AG10803 (cell line): ENCODE measurements at regions not wholly inside any gene's neighbourhood (a gene's known extent, or its start where the extent isn't known, plus 50 kb on each side); places are given as distances from the start of the nearest gene placed in this dataset.
"Not testable (repeated sequence)": the region's sequence is repeated elsewhere in the genome, so short reads cannot be mapped to it uniquely, and the experiment has no call there.

Source experiments
- DNase-seq: peaks from one replicate; pipeline ENCODE4 v3.0.0; 2010; ENCODE audit warnings: low read depth
- H3K4me3 ChIP-seq: 2 replicates; pipeline ENCODE4 v1.5.1; 2011; ENCODE audit warnings: mild to moderate bottlenecking, low read length, control low read depth
- TF ChIP-seq, protein P1 (sequence below): conservative IDR thresholded peaks from 2 replicates; pipeline ENCODE4 v1.5.1; 2011; ENCODE audit warnings: mild to moderate bottlenecking, low read length, control low read depth, inconsistent platforms

DNA sequence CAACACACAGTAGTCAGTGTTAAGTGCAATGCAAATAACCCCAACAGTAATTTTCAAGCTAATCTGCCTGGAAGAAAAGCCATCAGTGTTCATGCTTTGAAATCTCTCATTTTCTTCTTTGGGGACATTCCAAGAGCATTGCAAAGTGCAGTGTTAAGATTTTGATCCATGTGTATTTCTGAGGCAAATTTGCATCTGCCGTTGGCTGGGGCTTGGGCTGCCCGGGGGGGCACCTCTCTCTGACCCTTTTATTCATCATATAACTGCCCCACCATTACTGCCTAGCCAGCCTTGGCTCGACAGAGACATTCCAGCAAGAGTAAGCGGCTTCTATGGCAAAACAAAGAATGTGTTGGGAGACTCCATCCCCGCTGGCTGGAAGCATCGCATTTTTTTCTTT lies 483.5 kb downstream of the BRD1 start:
- DNase-seq, result no peak
- H3K4me3 ChIP-seq, result no peak overlapping the region
- TF ChIP-seq, protein P1, sequence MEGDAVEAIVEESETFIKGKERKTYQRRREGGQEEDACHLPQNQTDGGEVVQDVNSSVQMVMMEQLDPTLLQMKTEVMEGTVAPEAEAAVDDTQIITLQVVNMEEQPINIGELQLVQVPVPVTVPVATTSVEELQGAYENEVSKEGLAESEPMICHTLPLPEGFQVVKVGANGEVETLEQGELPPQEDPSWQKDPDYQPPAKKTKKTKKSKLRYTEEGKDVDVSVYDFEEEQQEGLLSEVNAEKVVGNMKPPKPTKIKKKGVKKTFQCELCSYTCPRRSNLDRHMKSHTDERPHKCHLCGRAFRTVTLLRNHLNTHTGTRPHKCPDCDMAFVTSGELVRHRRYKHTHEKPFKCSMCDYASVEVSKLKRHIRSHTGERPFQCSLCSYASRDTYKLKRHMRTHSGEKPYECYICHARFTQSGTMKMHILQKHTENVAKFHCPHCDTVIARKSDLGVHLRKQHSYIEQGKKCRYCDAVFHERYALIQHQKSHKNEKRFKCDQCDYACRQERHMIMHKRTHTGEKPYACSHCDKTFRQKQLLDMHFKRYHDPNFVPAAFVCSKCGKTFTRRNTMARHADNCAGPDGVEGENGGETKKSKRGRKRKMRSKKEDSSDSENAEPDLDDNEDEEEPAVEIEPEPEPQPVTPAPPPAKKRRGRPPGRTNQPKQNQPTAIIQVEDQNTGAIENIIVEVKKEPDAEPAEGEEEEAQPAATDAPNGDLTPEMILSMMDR, result no peak

DNA sequence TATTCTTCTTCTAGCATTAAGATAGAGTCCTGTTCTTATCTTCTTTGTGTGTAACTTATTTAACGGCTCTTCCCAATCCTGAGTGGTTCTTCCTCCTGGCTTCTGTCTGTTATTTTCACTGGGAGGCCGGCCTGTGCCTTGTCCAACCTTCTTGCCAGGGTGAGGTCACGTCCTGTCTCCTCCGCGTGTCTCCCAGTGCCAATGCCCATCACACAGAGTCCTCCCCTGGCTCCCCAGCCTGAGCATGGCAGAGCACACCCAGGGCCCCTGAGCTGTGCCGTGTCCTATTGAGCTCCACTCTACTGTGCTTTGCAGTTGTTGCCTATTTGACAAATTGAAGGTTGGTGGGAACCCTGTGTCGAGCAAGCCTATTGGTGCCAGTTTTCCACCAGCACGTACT lies 487.3 kb downstream of the BRD1 start:
- H3K4me3 ChIP-seq, result no peak overlapping the region
- DNase-seq, result no peak
- TF ChIP-seq, protein P1, result no peak

DNA sequence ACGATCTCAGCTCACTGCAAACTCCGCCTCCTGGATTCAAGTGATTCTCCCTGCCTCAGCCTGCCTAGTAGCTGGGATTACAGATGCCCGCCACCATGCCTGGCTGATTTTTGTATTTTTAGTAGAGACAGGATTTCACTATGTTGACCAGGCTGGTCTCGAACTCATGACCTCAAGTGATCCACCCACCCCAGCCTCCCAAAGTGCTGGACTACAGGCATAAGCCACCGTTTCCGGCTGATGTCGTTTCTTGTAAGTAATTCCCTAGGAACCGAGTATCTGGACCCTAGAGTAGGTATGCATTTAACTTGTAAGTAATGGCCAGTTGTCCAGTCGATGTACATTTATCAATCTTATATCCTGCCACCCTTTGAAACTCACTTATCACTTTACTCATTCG lies 491.2 kb downstream of the BRD1 start:
- DNase-seq, H3K4me3 ChIP-seq: not testable (repeated sequence)

DNA sequence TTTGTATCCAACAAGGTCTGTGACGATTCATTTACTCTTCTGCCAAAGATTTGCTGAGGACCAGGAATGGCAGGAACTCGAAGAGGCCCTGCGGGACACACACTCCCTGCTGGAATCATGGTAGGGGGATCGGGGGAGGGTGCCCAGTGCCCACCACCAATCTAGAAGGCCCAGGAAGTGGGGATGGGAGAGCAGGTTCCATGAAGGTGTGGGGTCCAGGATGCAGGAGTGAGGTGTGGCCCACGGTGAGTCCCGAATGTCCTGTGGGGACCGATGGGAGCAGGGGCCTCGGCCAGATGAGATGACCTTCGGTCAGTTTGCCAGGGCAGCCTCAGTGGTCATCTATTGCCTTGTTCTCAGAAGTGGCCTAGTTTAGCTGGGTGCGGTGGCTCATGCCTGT lies 492.7 kb downstream of the BRD1 start:
- TF ChIP-seq, protein P1, result no peak
- H3K4me3 ChIP-seq, result no peak overlapping the region
- no peak for DNase-seq

DNA sequence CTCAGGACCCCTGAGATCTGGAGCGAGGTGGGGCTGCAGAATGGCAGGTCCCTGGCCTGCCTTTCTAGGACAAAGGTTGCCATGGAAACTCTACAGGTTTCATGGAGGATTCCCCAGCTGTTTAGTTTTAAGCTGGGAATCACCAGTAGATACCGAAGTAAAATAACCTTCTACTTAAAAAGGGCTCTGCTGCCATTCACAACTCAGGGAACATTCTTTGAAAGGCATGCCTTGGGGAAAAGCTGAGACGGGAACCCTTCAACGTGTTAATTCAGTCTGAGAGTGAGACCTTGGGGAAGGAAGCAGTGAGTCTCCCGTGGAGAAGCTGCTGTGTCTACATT lies 493.3 kb downstream of the BRD1 start:
- DNase-seq, result no peak
- no peak overlapping the region for H3K4me3 ChIP-seq
- TF ChIP-seq, protein P1, result no peak

DNA sequence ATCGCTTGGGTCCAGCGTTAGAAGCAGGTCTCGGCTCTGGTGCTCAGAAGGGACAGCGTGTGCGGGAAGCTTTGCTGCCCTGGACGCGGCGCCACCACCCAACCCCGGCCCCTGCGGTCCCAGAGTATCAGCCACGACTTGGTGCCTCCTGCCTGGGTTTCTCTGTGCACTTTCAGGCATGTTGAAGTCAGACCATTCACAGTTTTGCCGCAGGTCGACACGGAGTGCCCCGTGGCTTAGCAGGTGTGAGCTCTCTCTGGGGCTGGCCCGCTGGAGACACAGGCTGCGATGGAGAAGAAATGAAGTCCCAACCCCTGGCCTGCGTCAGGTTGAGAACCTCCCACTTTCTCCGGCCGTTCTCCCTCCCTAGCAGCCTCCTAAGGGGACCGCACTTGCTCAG lies 494.5 kb downstream of the BRD1 start:
- H3K4me3 ChIP-seq, result no peak overlapping the region
- TF ChIP-seq, protein P1, result no peak
- no peak for DNase-seq

DNA sequence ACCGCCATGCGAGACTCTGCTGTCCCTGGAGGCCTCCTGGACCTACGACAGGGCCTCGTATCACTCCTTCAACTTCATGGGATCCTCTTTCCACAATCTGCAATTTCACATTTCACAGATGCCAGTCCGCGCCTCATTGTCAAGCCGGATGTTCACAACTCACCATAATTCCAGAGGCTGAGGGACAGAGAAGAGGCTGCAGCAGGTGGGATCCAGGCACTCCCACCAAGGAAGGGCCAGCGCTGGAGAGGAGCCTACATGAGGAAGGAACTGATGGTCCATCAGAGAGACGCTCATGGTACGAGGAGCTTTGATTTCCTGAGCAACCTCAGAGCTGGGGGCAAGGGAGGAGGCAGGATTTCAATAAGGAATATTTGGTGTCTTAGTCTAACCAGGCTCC lies 495.0 kb downstream of the BRD1 start:
- H3K4me3 ChIP-seq, result no peak overlapping the region
- no peak for DNase-seq
- TF ChIP-seq, protein P1, result no peak

DNA sequence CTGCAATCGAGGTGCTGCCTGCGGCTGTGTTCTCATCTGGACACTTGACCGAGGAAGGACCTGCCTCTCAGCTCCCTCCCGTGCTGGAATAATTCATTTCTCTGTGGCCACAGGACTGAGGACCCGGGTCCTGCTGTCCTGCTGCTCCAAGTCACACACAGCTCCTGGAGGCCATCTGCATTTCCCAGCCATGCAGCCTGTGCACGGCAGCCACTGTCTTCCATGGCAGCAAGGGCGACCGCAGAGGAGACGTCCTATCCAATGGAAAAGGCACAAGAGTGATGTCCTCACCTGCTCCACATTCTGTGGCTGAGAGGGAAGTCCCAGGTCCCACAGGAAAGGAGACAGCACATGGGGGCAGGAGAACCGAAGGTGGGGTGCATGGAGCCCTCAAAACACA lies 495.8 kb downstream of the BRD1 start:
- H3K4me3 ChIP-seq, result no peak overlapping the region
- no peak for DNase-seq
- TF ChIP-seq, protein P1, result no peak
